ENCODE measurements at regions not wholly inside any gene's neighbourhood (a gene's known extent, or its start where the extent isn't known, plus 50 kb on each side); places are given as distances from the start of the nearest gene placed in this dataset.

- no peak for TF ChIP-seq EZH2phosphoT487 (IDR thresholded peaks at IDR 0.05; ENCODE audit: low read depth)
- TF ChIP-seq, protein P1, sequence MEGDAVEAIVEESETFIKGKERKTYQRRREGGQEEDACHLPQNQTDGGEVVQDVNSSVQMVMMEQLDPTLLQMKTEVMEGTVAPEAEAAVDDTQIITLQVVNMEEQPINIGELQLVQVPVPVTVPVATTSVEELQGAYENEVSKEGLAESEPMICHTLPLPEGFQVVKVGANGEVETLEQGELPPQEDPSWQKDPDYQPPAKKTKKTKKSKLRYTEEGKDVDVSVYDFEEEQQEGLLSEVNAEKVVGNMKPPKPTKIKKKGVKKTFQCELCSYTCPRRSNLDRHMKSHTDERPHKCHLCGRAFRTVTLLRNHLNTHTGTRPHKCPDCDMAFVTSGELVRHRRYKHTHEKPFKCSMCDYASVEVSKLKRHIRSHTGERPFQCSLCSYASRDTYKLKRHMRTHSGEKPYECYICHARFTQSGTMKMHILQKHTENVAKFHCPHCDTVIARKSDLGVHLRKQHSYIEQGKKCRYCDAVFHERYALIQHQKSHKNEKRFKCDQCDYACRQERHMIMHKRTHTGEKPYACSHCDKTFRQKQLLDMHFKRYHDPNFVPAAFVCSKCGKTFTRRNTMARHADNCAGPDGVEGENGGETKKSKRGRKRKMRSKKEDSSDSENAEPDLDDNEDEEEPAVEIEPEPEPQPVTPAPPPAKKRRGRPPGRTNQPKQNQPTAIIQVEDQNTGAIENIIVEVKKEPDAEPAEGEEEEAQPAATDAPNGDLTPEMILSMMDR (IDR thresholded peaks at IDR 0.05; ENCODE audit: low read depth, low read length) = peak; percentile 60
- no peaks in the 10 kb centered on the region for H4K20me1 ChIP-seq (ENCODE audit: insufficient read depth, low read length)
- H3K4me3 ChIP-seq (ENCODE audit: low read length) = no peak overlapping the region
- H3K4me2 ChIP-seq (ENCODE audit: low read length) = no peak overlapping the region
- peaks cover 19% of the 10 kb centered on the region; the same call in 1 of the 2 replicates for H3K27me3 ChIP-seq (ENCODE audit: low read depth, low read length)
- H3K9me3 ChIP-seq (ENCODE audit: insufficient read depth, low read length) = no peaks in the 10 kb centered on the region
- H3K9ac ChIP-seq (ENCODE audit: low read length) = no peak overlapping the region
- H2AFZ ChIP-seq (ENCODE audit: low read depth, low read length) = no peak overlapping the region; the same call in 1 of the 2 replicates
- H3K79me2 ChIP-seq (ENCODE audit: low read length) = no peaks in the 10 kb centered on the region
- no peak overlapping the region for H3K27ac ChIP-seq (ENCODE audit: low read length)
- H3K4me1 ChIP-seq (ENCODE audit: low read length) = no peaks in the 10 kb centered on the region
- H3K36me3 ChIP-seq (replicated peaks; ENCODE audit: low read depth, low read length) = no peaks in the 10 kb centered on the region
These were observed 109.6 kb upstream of the CYRIA start for GRCh38 chr2:16774980-16775898.

DNA sequence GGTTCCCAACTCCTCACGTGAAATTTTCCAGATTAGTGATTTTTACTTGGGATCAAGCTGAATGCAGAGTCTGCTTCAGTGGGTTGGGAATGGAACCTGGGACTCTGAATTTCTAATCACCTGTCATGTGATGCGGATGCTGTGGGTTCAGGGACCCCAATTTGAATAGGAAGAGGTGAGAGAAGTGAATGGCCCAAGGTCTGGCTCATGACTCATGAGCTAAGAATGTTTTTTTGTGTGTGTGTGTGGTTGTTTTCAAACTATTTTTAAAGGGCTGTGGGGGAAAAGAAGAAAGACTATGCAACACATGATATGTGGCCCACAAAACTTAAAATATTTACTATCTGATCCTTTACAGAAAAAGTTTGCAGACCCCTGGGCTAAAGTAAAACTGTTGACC lies 108.5 kb upstream of the CYRIA start:
- Histone ChIP-seq H3K27ac (ENCODE audit: low read length) (no peak overlapping the region), H3K9ac (ENCODE audit: low read length) (no peak overlapping the region), H3K4me1 (ENCODE audit: low read length) (no peaks in the 10 kb centered on the region), H4K20me1 (ENCODE audit: insufficient read depth, low read length) (no peaks in the 10 kb centered on the region), H3K9me3 (ENCODE audit: insufficient read depth, low read length) (no peaks in the 10 kb centered on the region), H2AFZ (ENCODE audit: low read depth, low read length) (no peak overlapping the region), H3K27me3 (ENCODE audit: low read depth, low read length) (peaks cover 25% of the 10 kb centered on the region), H3K36me3 (replicated peaks; ENCODE audit: low read depth, low read length) (no peaks in the 10 kb centered on the region), H3K4me3 (ENCODE audit: low read length) (no peak overlapping the region), H3K79me2 (ENCODE audit: low read length) (no peaks in the 10 kb centered on the region), H3K4me2 (ENCODE audit: low read length) (no peak overlapping the region)
- TF ChIP-seq, protein P1 (IDR thresholded peaks at IDR 0.05; ENCODE audit: low read depth, low read length) = no peak
- TF ChIP-seq EZH2phosphoT487 (IDR thresholded peaks at IDR 0.05; ENCODE audit: low read depth) = no peak

- Histone ChIP-seq H3K9ac (ENCODE audit: low read length) (no peak overlapping the region), H3K79me2 (ENCODE audit: low read length) (no peaks in the 10 kb centered on the region), H3K4me2 (ENCODE audit: low read length) (no peak overlapping the region), H3K36me3 (replicated peaks; ENCODE audit: low read depth, low read length) (no peaks in the 10 kb centered on the region), H3K27me3 (ENCODE audit: low read depth, low read length) (peaks cover 29% of the 10 kb centered on the region), H3K9me3 (ENCODE audit: insufficient read depth, low read length) (no peaks in the 10 kb centered on the region), H3K4me3 (ENCODE audit: low read length) (no peak overlapping the region), H2AFZ (ENCODE audit: low read depth, low read length) (no peak overlapping the region), H3K4me1 (ENCODE audit: low read length) (no peaks in the 10 kb centered on the region), H4K20me1 (ENCODE audit: insufficient read depth, low read length) (no peaks in the 10 kb centered on the region), H3K27ac (ENCODE audit: low read length) (no peak overlapping the region)
- no peak for TF ChIP-seq EZH2phosphoT487 (IDR thresholded peaks at IDR 0.05; ENCODE audit: low read depth)
- TF ChIP-seq, protein P1 (IDR thresholded peaks at IDR 0.05; ENCODE audit: low read depth, low read length) = peak; percentile 81
These were observed 107.6 kb upstream of the CYRIA start for GRCh38 chr2:16773080-16773713.

DNA sequence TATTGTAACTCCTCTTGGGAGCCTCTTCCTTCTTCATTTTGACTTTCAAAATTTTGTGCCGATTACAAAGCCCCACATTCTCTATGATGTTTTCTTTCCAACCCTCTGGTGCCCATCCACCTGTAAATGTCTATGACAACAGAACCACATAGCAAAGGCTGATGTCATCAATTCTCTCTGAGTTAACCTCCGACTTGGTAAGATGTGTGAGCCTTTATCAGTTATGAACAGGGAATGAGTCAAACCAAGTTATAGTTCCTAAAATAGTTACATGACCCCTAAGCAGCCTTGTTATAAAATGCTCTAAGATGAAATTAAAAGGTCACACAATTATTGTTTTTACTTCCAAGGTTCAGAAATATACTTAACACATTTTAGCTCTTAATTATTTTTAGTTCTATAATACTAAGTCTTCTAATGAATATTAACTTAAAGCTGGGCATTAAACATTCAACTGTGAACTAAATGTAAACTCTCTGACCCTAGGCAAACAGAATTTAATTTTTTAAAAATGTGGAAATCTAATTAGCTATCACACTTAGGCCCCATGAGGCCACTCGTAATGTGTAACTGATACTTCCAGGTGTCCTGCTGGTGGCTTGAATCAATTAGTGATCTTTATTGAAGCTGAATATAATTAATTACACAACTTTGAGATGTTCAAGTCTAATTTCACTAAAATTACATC lies 102.3 kb upstream of the CYRIA start:
- H3K27ac ChIP-seq (ENCODE audit: low read length) = no peak overlapping the region
- TF ChIP-seq, protein P1 (IDR thresholded peaks at IDR 0.05; ENCODE audit: low read depth, low read length) = no peak
- no peak for TF ChIP-seq EZH2phosphoT487 (IDR thresholded peaks at IDR 0.05; ENCODE audit: low read depth)
- peaks cover 23% of the 10 kb centered on the region for H3K27me3 ChIP-seq (ENCODE audit: low read depth, low read length)
- no peak overlapping the region for H2AFZ ChIP-seq (ENCODE audit: low read depth, low read length)
- H3K4me3 ChIP-seq (ENCODE audit: low read length) = no peak overlapping the region
- no peak overlapping the region for H3K4me2 ChIP-seq (ENCODE audit: low read length)
- H3K9ac ChIP-seq (ENCODE audit: low read length) = no peak overlapping the region
- H3K4me1 ChIP-seq (ENCODE audit: low read length) = peaks cover 7% of the 10 kb centered on the region; the same call in 1 of the 2 replicates
- no peaks in the 10 kb centered on the region for H4K20me1 ChIP-seq (ENCODE audit: insufficient read depth, low read length)
- no peaks in the 10 kb centered on the region for H3K36me3 ChIP-seq (replicated peaks; ENCODE audit: low read depth, low read length)
- no peaks in the 10 kb centered on the region for H3K79me2 ChIP-seq (ENCODE audit: low read length)
- no peaks in the 10 kb centered on the region for H3K9me3 ChIP-seq (ENCODE audit: insufficient read depth, low read length)
